ENCODE measurements at regions not wholly inside any gene's neighbourhood (a gene's known extent, or its start where the extent isn't known, plus 50 kb on each side); places are given as distances from the start of the nearest gene placed in this dataset.

DNA sequence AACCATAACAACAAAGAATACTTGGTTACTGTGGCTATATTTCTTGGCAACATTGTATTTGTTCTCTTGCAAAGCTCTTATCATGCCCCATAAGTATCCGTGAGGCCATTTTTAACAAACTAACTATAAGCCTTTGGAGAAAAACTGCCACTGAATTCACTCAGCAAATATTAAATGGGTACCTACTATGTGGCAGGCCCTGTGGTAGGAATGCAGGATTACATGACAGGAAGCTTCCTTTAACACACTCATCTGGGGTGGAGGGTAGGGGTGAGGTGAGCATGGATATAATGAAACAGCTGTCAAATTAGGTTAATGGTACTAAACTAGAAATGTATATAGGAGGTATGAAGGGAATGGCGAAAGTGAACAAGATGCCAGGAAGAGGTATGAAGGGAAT lies 504.8 kb downstream of the MEI4 start:
- no peaks in the 10 kb centered on the region for H3K4me1 ChIP-seq (ENCODE audit: control insufficient read depth in 1 of 2, insufficient read depth in 2 of 2, low read length in 2 of 2)
- no peak overlapping the region for H2AFZ ChIP-seq (ENCODE audit: low read depth, low read length, poor library complexity, severe bottlenecking)
- no peak overlapping the region for H3K9ac ChIP-seq (ENCODE audit: low read length)
- ATAC-seq (no peak), DNase-seq (ENCODE audit: low read depth, low spot score) (no peak)
- H3K27me3 ChIP-seq (ENCODE audit: insufficient read depth, low read length), result no peaks in the 10 kb centered on the region
- H3K27ac ChIP-seq (ENCODE audit: low read depth, low read length), result no peak overlapping the region
- H3K36me3 ChIP-seq (ENCODE audit: control insufficient read depth in 1 of 2, insufficient read depth in 2 of 2, low read length in 2 of 2), result no peaks in the 10 kb centered on the region
- intact Hi-C loops (cut with micrococcal nuclease), result no loop called here
- no peak overlapping the region for H3K4me3 ChIP-seq (replicated peaks in 1 of 2; ENCODE audit: low read depth in 1 of 2, low read length in 2 of 2)
- no peaks in the 10 kb centered on the region for H3K79me2 ChIP-seq (ENCODE audit: insufficient read depth, low read length)
- POLR2A ChIA-PET, result no interaction called here
- no peaks in the 10 kb centered on the region for H3K9me2 ChIP-seq (ENCODE audit: insufficient read depth)
- no peaks in the 10 kb centered on the region for H4K20me1 ChIP-seq (ENCODE audit: insufficient read depth)
- BruUV-seq (replicated peaks), result no TSS peak
- RAD21 ChIA-PET (ENCODE audit: low non-redundant PET in 1 of 2, low total read pairs in 2 of 2, uncharacterized antibody in 2 of 2, unreplicated experiment in 2 of 2), result no interaction called here
- H3K9me3 ChIP-seq (ENCODE audit: control insufficient read depth in 1 of 2, insufficient read depth in 1 of 2, low read depth in 1 of 2, low read length in 2 of 2), result no peaks in the 10 kb centered on the region
- TF ChIP-seq ELF1 (IDR thresholded peaks at IDR 0.05; ENCODE audit: borderline replicate concordance, low read depth), result no peak
- TF ChIP-seq, protein P1, sequence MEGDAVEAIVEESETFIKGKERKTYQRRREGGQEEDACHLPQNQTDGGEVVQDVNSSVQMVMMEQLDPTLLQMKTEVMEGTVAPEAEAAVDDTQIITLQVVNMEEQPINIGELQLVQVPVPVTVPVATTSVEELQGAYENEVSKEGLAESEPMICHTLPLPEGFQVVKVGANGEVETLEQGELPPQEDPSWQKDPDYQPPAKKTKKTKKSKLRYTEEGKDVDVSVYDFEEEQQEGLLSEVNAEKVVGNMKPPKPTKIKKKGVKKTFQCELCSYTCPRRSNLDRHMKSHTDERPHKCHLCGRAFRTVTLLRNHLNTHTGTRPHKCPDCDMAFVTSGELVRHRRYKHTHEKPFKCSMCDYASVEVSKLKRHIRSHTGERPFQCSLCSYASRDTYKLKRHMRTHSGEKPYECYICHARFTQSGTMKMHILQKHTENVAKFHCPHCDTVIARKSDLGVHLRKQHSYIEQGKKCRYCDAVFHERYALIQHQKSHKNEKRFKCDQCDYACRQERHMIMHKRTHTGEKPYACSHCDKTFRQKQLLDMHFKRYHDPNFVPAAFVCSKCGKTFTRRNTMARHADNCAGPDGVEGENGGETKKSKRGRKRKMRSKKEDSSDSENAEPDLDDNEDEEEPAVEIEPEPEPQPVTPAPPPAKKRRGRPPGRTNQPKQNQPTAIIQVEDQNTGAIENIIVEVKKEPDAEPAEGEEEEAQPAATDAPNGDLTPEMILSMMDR (IDR thresholded peaks at IDR 0.05 in 2 of 3, conservative IDR thresholded peaks at IDR 0.05 in 1 of 3; ENCODE audit: borderline replicate concordance in 1 of 3, insufficient read depth in 1 of 3, low read depth in 2 of 3, low read length in 2 of 3), result peak in 2 of 3 experiments; percentile 20 to 25; a peak in 2 of 6 replicates
- H3K4me2 ChIP-seq (ENCODE audit: low read length), result no peak overlapping the region
- CTCF ChIA-PET, result no interaction called here

DNA sequence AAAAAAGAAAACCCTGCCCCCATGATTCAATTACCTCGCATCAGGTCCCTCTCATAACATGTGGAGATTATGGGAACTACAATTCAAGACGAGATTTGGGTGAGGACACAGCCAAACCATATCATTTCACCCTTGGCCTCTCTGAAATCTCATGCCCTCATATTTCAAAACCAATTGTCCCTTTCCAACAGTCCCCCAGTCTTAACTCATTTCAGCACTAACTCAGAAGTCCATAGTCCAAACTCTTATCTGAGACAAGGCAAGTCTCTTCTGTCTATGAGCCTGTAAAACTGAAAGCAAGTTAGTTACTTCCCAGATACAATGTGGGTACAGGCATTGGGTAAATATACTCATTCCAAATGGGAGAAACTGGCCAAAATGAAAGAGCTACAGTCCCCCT lies 536.1 kb downstream of the MEI4 start:
- Histone ChIP-seq H3K4me2 (ENCODE audit: low read length) (no peak overlapping the region), H3K36me3 (ENCODE audit: control insufficient read depth in 1 of 2, insufficient read depth in 2 of 2, low read length in 2 of 2) (no peaks in the 10 kb centered on the region), H3K9me2 (ENCODE audit: insufficient read depth) (no peaks in the 10 kb centered on the region), H3K27ac (ENCODE audit: low read depth, low read length) (no peak overlapping the region), H3K4me1 (ENCODE audit: control insufficient read depth in 1 of 2, insufficient read depth in 2 of 2, low read length in 2 of 2) (no peaks in the 10 kb centered on the region), H3K4me3 (replicated peaks in 1 of 2; ENCODE audit: low read depth in 1 of 2, low read length in 2 of 2) (no peak overlapping the region), H3K9ac (ENCODE audit: low read length) (no peak overlapping the region), H3K27me3 (ENCODE audit: insufficient read depth, low read length) (no peaks in the 10 kb centered on the region), H4K20me1 (ENCODE audit: insufficient read depth) (no peaks in the 10 kb centered on the region), H2AFZ (ENCODE audit: low read depth, low read length, poor library complexity, severe bottlenecking) (no peak overlapping the region), H3K9me3 (ENCODE audit: control insufficient read depth in 1 of 2, insufficient read depth in 1 of 2, low read depth in 1 of 2, low read length in 2 of 2) (no peaks in the 10 kb centered on the region), H3K79me2 (ENCODE audit: insufficient read depth, low read length) (no peaks in the 10 kb centered on the region)
- ChIA-PET CTCF (no interaction called here), RAD21 (ENCODE audit: low non-redundant PET in 1 of 2, low total read pairs in 2 of 2, uncharacterized antibody in 2 of 2, unreplicated experiment in 2 of 2) (no interaction called here), POLR2A (no interaction called here)
- ATAC-seq (no peak), DNase-seq (ENCODE audit: low read depth, low spot score) (no peak)
- TF ChIP-seq CEBPB (IDR thresholded peaks at IDR 0.05; ENCODE audit: low read depth) (no peak), ELF1 (IDR thresholded peaks at IDR 0.05; ENCODE audit: borderline replicate concordance, low read depth) (no peak), RAD21 (IDR thresholded peaks at IDR 0.05; ENCODE audit: low read depth) (no peak), YY1 (IDR thresholded peaks at IDR 0.05; ENCODE audit: extremely low read depth, insufficient replicate concordance, low read depth, low read length) (no peak), TCF7L2 (IDR thresholded peaks at IDR 0.05; ENCODE audit: borderline replicate concordance, extremely low read depth, insufficient read depth, insufficient read length) (no peak), ATF3 (IDR thresholded peaks at IDR 0.05) (no peak), CBX3 (IDR thresholded peaks at IDR 0.05; ENCODE audit: low read depth) (no peak), EGR1 (IDR thresholded peaks at IDR 0.05; ENCODE audit: low read depth) (no peak), ZFX (IDR thresholded peaks at IDR 0.05) (no peak), JUND (IDR thresholded peaks at IDR 0.05) (no peak)
- intact Hi-C loops (cut with micrococcal nuclease), result no loop called here
- no TSS peak for BruUV-seq (replicated peaks)
